ENCODE measurements at regions not wholly inside any gene's neighbourhood (a gene's known extent, or its start where the extent isn't known, plus 50 kb on each side); places are given as distances from the start of the nearest gene placed in this dataset.

DNA sequence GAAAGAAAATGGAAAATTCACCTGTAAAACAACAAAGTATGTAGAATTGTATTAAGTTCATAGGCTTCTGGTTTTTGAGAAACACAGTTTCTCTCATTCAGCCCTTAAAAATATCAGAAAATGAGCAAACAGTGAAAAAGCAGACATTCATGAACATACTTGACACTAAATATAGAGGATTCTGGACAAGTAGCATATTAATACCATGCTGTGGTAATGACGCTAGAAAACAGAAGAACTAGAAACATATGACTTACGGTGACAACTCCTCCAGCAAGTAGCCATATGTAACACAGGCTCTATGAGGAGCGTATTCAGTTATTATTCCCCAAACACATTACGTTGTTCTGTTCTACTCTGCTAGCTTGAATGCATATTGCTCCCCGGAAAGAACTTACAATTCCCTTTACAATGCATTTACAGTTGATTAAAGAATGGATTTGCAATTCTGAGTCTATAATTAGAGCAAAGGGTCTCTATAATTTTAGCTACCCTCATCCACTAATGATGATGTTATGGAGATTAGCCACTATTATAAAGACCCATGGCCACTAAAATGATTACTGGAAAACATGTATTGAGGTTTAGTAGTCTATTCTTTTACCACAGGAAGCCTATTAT, 672.1 kb downstream of the EFNB2 start:
- TF ChIP-seq, protein P1, sequence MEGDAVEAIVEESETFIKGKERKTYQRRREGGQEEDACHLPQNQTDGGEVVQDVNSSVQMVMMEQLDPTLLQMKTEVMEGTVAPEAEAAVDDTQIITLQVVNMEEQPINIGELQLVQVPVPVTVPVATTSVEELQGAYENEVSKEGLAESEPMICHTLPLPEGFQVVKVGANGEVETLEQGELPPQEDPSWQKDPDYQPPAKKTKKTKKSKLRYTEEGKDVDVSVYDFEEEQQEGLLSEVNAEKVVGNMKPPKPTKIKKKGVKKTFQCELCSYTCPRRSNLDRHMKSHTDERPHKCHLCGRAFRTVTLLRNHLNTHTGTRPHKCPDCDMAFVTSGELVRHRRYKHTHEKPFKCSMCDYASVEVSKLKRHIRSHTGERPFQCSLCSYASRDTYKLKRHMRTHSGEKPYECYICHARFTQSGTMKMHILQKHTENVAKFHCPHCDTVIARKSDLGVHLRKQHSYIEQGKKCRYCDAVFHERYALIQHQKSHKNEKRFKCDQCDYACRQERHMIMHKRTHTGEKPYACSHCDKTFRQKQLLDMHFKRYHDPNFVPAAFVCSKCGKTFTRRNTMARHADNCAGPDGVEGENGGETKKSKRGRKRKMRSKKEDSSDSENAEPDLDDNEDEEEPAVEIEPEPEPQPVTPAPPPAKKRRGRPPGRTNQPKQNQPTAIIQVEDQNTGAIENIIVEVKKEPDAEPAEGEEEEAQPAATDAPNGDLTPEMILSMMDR (IDR thresholded peaks at IDR 0.05), result no peak
- TF ChIP-seq POLR2AphosphoS5 (IDR thresholded peaks at IDR 0.05), result no peak
- TF ChIP-seq EP300 (IDR thresholded peaks at IDR 0.05), result no peak
- no peak for TF ChIP-seq POLR2A (IDR thresholded peaks at IDR 0.05)
